ENCODE measurements at regions not wholly inside any gene's neighbourhood (a gene's known extent, or its start where the extent isn't known, plus 50 kb on each side); places are given as distances from the start of the nearest gene placed in this dataset.
A peak's percentile ranks its signal among the peaks of the same experiment; 100 is the strongest.

DNA sequence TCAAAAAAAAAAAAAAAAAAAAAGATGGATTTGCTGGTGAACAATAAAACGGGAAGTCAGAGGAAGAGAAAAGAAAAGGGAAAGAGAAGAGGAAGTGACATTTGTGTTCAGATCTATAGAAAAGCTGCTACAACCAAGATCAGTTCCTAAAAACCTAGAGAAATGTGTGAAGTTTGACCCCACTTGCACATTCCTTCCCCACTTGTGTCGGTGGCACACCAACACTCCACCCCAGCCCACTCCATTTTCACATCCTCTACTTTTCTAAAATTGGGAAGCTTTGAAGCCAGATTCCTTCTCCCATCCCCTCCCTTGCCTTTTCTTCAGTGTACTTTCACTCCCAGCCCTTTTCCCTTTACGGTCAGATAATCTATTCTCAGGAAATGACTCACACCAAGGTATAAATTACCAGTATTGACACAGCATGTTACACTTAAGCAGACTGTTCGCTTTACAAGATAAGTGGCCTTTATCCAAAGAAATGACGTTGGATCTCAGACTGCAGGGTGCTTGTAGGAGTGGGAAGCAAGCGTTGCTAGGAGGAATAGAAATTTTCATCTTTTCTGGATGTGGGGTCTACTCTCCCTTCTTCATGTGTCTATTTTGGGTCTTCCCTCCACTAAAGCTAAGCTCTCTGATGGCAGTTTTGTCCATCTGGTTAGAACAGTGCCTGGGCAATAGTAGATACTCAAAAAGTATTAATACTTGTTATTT is 92.5 kb upstream of the ADGRF1 start (continued):
- no peak for TF ChIP-seq E2F3 (CRISPR knock-in tag; IDR thresholded peaks at IDR 0.05)
- TF ChIP-seq FOS (IDR thresholded peaks at IDR 0.05; ENCODE audit: extremely low read depth, insufficient read length) = peak; percentile 83
- TF ChIP-seq TOE1 (IDR thresholded peaks at IDR 0.05; ENCODE audit: borderline replicate concordance) = 0 out of 2 replicates have a peak, but pooled peaks have one; percentile 65
- TF ChIP-seq TOE1 (CRISPR knock-in tag; IDR thresholded peaks at IDR 0.05; ENCODE audit: borderline replicate concordance, low read depth) = no peak
- TF ChIP-seq PHB (CRISPR knock-in tag; IDR thresholded peaks at IDR 0.05) = no peak
- no peak for TF ChIP-seq RAD21 (CRISPR knock-in tag; conservative IDR thresholded peaks at IDR 0.05 in 1 of 2, IDR thresholded peaks at IDR 0.05 in 1 of 2)
- peak; percentile 94 for TF ChIP-seq SPI1 (IDR thresholded peaks at IDR 0.05; ENCODE audit: borderline replicate concordance, low read depth, low read length)
- peak; percentile 82 for TF ChIP-seq GATA2 (CRISPR knock-in tag; IDR thresholded peaks at IDR 0.05)
- TF ChIP-seq MBD1 (CRISPR knock-in tag; IDR thresholded peaks at IDR 0.05) = no peak
- TF ChIP-seq TFAM (CRISPR knock-in tag; conservative IDR thresholded peaks at IDR 0.05) = no peak
- TF ChIP-seq E2F1 (CRISPR knock-in tag; IDR thresholded peaks at IDR 0.05) = no peak
- peak; percentile 59; the same call in 1 of the 2 replicates for TF ChIP-seq ZNF24 (IDR thresholded peaks at IDR 0.05)
- no peak for TF ChIP-seq NR2C1 (IDR thresholded peaks at IDR 0.05)
- no peak for TF ChIP-seq NR2C1 (tag; IDR thresholded peaks at IDR 0.05)
- TF ChIP-seq NFIC (IDR thresholded peaks at IDR 0.05) = peak; percentile 82
- TF ChIP-seq, protein P1, sequence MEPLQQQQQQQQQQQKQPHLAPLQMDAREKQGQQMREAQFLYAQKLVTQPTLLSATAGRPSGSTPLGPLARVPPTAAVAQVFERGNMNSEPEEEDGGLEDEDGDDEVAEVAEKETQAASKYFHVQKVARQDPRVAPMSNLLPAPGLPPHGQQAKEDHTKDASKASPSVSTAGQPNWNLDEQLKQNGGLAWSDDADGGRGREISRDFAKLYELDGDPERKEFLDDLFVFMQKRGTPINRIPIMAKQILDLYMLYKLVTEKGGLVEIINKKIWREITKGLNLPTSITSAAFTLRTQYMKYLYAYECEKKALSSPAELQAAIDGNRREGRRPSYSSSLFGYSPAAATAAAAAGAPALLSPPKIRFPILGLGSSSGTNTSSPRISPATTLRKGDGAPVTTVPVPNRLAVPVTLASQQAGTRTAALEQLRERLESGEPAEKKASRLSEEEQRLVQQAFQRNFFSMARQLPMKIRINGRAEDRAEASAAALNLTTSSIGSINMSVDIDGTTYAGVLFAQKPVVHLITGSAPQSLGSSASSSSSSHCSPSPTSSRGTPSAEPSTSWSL (CRISPR knock-in tag; IDR thresholded peaks at IDR 0.05; ENCODE audit: borderline replicate concordance) = no peak
- 0 out of 2 replicates have a peak, but pooled peaks have one; percentile 52 for TF ChIP-seq ZSCAN29 (IDR thresholded peaks at IDR 0.05)
- peak; percentile 95 for TF ChIP-seq ETV5 (CRISPR knock-in tag; IDR thresholded peaks at IDR 0.05; ENCODE audit: low read depth)
- TF ChIP-seq POLR3G (IDR thresholded peaks at IDR 0.05; ENCODE audit: extremely low read depth, insufficient read length, insufficient replicate concordance) = no peak
- TF ChIP-seq NCOA2 (IDR thresholded peaks at IDR 0.05; ENCODE audit: partially characterized antibody in 2 of 2) = peak; percentile 26 to 77
- peak; percentile 13 for TF ChIP-seq TAF1 (IDR thresholded peaks at IDR 0.05; ENCODE audit: control insufficient read depth, extremely low read depth, insufficient read depth, low read length, severe bottlenecking)
- TF ChIP-seq KAT8 (IDR thresholded peaks at IDR 0.05; ENCODE audit: low read depth) = no peak
- no peak for TF ChIP-seq RBM39 (optimal IDR thresholded peaks at IDR 0.05; ENCODE audit: low read depth, low read length)
- TF ChIP-seq ZNF174 (CRISPR knock-in tag; IDR thresholded peaks at IDR 0.05) = no peak
